Central memory CD8-positive, alpha-beta T cell (primary cell): ENCODE measurements at regions not wholly inside any gene's neighbourhood (a gene's known extent, or its start where the extent isn't known, plus 50 kb on each side); places are given as distances from the start of the nearest gene placed in this dataset.

ENCODE experiments used
- ATAC-seq: fragments of 150-1000 bp; cut with Tn5 transposase; replicated peaks from 2 replicates; pipeline ENCODE4 v1.10.0; 2022; ENCODE audit warnings: mild to moderate bottlenecking, moderate FRiP score, moderate number of reproducible peaks; ENCODE audit not compliant: poor library complexity, severe bottlenecking; ENCODE audit errors: extremely low read depth
- DNase-seq, 2 donors: peaks; one replicate each; pipeline ENCODE4 v3.0.0; 2021; ENCODE audit warnings: low spot score in 2 of 2
- H3K27ac Mint-ChIP-seq: one replicate; pipeline ENCODE4 v1.8.0; 2022; ENCODE audit warnings: low read depth, mild to moderate bottlenecking, moderate library complexity, mixed read lengths
- H3K27me3 Mint-ChIP-seq: one replicate; pipeline ENCODE4 v1.8.0; 2022; ENCODE audit warnings: mixed read lengths
- H3K36me3 Mint-ChIP-seq: one replicate; pipeline ENCODE4 v1.8.0; 2022; ENCODE audit warnings: mild to moderate bottlenecking, moderate library complexity, mixed read lengths; ENCODE audit not compliant: insufficient read depth
- H3K4me1 Mint-ChIP-seq: one replicate; pipeline ENCODE4 v1.8.0; 2022; ENCODE audit warnings: mixed read lengths
- H3K4me3 Mint-ChIP-seq: one replicate; pipeline ENCODE4 v1.8.0; 2022; ENCODE audit warnings: mild to moderate bottlenecking, moderate library complexity, mixed read lengths
- H3K9me3 Mint-ChIP-seq: one replicate; pipeline ENCODE4 v1.8.0; 2022; ENCODE audit warnings: mixed read lengths

DNA sequence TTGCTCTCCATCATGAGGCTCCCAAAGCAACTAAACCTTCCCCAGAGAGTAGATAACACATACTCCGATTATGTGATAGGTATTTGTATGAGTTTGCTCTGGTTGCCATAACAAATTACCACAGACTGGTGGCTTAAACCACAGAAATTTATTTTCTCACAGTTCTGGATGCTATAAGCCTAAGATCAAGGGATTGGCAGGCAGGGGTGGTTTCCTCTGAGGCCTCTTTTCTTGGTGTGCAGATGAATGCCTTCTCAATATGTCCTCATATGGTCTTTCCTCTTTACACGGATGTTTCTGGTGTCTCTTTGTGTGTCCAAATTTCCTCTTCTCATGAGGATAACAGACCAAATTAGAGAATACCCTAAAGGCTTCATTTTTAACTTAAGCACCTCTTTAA is 285.8 kb upstream of the GRIP1 start:
- peak overlapping the region; percentile 89 for H3K27ac Mint-ChIP-seq
- H3K36me3 Mint-ChIP-seq = peaks cover 4% of the 10 kb centered on the region
- peak; percentile 97 for ATAC-seq
- H3K4me1 Mint-ChIP-seq = peaks cover 12% of the 10 kb centered on the region
- H3K27me3 Mint-ChIP-seq = peaks cover 17% of the 10 kb centered on the region
- DNase-seq = peak in 1 of 2 donors; percentile 54
- H3K9me3 Mint-ChIP-seq = no peaks in the 10 kb centered on the region
- peak overlapping the region; percentile 39 for H3K4me3 Mint-ChIP-seq

DNA sequence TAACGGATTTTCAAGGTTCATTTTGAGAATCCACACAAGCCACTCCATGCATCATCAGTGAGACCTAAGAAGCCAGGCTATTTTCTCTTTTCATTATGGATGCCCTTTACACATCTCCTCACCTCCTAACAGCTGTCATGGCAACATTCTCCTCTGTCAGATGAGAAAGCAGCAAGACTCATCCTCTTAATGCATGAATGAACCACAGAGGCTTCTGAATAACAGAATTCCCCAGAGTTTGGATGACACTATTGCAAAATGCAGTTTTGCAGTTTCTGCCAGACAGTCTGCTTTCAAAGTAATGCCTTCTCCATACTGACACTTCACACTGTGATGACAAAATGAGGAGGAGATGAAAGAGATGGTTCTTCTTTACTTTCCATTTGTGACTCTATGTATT is 286.7 kb upstream of the GRIP1 start:
- H3K27ac Mint-ChIP-seq = no peak overlapping the region

GRCh38 chr12:66971816-66972215 is 292.9 kb upstream of the GRIP1 start:
- ATAC-seq = no peak
- Mint-ChIP-seq H3K36me3 (peaks cover 2% of the 10 kb centered on the region), H3K9me3 (no peaks in the 10 kb centered on the region), H3K4me3 (no peak overlapping the region), H3K4me1 (no peaks in the 10 kb centered on the region), H3K27me3 (peaks cover 69% of the 10 kb centered on the region), H3K27ac (no peak overlapping the region)
- no peak for DNase-seq

More for the DNA sequence above, 286.7 kb upstream of the GRIP1 start:
- peaks cover 23% of the 10 kb centered on the region for H3K27me3 Mint-ChIP-seq
- DNase-seq (no peak), ATAC-seq (no peak)
- H3K36me3 Mint-ChIP-seq = peaks cover 4% of the 10 kb centered on the region
- no peak overlapping the region for H3K4me3 Mint-ChIP-seq
- no peaks in the 10 kb centered on the region for H3K9me3 Mint-ChIP-seq
- H3K4me1 Mint-ChIP-seq = peaks cover 12% of the 10 kb centered on the region

DNA sequence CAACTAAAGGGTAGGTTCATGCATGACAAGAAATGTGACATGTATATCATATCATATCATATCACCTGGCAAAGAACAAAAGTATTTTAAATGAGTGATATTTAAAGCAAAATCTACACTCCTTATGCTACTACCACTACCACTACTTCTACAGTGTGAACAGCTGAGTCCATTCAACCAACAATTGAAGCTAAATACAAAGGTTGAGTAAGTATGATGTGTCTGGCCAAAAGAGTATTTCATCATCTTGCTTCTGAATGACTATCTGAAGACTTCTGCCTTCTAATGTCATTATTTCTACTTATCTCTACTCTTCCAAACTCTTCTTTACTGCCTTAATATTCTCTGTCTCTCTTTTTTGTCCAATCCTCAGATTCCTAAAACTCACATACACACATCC is 292.6 kb upstream of the CAND1 start:
- Mint-ChIP-seq H3K9me3 (no peaks in the 10 kb centered on the region), H3K27ac (no peak overlapping the region), H3K4me3 (no peak overlapping the region), H3K27me3 (peaks cover 68% of the 10 kb centered on the region), H3K36me3 (no peaks in the 10 kb centered on the region), H3K4me1 (no peaks in the 10 kb centered on the region)
- ATAC-seq = no peak
- no peak for DNase-seq

- Mint-ChIP-seq H3K27me3 (peaks cover 66% of the 10 kb centered on the region), H3K4me3 (no peak overlapping the region), H3K9me3 (no peaks in the 10 kb centered on the region), H3K4me1 (no peaks in the 10 kb centered on the region), H3K36me3 (no peaks in the 10 kb centered on the region), H3K27ac (no peak overlapping the region)
- ATAC-seq = no peak
- DNase-seq = no peak
Observed at GRCh38 chr12:66978802-66979201, 290.4 kb upstream of the CAND1 start.

DNA sequence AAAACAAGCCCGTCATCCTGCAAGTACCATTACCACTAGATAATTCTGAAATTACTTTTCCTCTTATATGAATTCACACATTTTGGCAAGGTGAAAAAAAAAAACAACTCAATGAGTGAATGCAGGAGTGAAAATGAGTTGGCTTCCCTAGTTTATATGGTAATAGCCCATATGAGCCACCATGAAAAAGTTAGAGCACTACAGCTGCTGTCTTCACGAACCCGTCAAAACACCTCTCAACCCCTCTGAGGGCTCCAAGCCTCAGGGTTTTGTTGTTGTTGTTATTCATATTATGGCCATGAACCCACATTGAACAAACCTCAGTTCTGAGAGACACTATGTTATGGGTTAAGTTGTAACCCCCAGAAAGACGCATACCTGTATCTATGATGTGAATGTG is 289.9 kb upstream of the CAND1 start:
- Mint-ChIP-seq H3K27me3 (peaks cover 62% of the 10 kb centered on the region), H3K36me3 (no peaks in the 10 kb centered on the region), H3K27ac (no peak overlapping the region), H3K4me1 (no peaks in the 10 kb centered on the region), H3K4me3 (no peak overlapping the region), H3K9me3 (no peaks in the 10 kb centered on the region)
- ATAC-seq = no peak
- DNase-seq = no peak

GRCh38 chr12:66984077-66984476 is 285.1 kb upstream of the CAND1 start:
- no peaks in the 10 kb centered on the region for H3K9me3 Mint-ChIP-seq
- ATAC-seq = no peak
- no peaks in the 10 kb centered on the region for H3K4me1 Mint-ChIP-seq
- H3K4me3 Mint-ChIP-seq = no peak overlapping the region
- peaks cover 44% of the 10 kb centered on the region for H3K27me3 Mint-ChIP-seq
- DNase-seq = no peak
- H3K36me3 Mint-ChIP-seq = no peaks in the 10 kb centered on the region
- no peak overlapping the region for H3K27ac Mint-ChIP-seq

GRCh38 chr12:66984962-66985361 is 284.2 kb upstream of the CAND1 start:
- Mint-ChIP-seq H3K4me3 (no peak overlapping the region), H3K36me3 (no peaks in the 10 kb centered on the region)
- ATAC-seq = no peak

GRCh38 chr12:66999141-66999540 is 270.0 kb upstream of the CAND1 start:
- Mint-ChIP-seq H3K27me3 (peaks cover 35% of the 10 kb centered on the region), H3K36me3 (no peaks in the 10 kb centered on the region), H3K9me3 (no peaks in the 10 kb centered on the region), H3K4me3 (no peak overlapping the region), H3K27ac (no peak overlapping the region), H3K4me1 (no peaks in the 10 kb centered on the region)
- ATAC-seq (no peak), DNase-seq (no peak)

More at GRCh38 chr12:66984962-66985361, 284.2 kb upstream of the CAND1 start:
- Mint-ChIP-seq H3K27ac (no peak overlapping the region), H3K4me1 (no peaks in the 10 kb centered on the region), H3K27me3 (peaks cover 44% of the 10 kb centered on the region), H3K9me3 (no peaks in the 10 kb centered on the region)
- no peak for DNase-seq

GRCh38 chr12:67001251-67001650 is 267.9 kb upstream of the CAND1 start:
- no peak for ATAC-seq
- DNase-seq = no peak
- H3K4me1 Mint-ChIP-seq = no peaks in the 10 kb centered on the region
- no peak overlapping the region for H3K4me3 Mint-ChIP-seq
- H3K9me3 Mint-ChIP-seq = no peaks in the 10 kb centered on the region
- no peak overlapping the region for H3K27ac Mint-ChIP-seq
- peaks cover 50% of the 10 kb centered on the region for H3K27me3 Mint-ChIP-seq
- H3K36me3 Mint-ChIP-seq = no peaks in the 10 kb centered on the region

DNA sequence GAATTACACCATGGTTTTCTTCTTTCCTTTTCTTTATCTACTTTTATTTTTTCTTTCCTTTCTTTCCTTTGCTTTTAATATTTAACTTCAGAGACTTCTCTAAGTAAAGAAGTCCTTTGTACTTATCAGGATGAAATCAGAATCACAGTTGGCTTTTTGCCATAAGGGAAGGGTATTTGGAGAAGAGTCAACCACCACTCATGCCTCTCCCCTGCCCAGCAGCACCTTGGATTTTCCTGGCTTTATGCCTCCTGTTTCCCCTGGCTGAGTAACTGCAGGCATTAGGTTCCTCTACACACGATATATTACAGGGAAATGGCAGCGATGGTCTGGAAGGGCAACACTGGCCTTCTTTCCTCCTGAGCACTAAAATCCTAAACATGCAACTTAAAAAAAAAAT is 266.4 kb upstream of the CAND1 start:
- Mint-ChIP-seq H3K4me1 (no peaks in the 10 kb centered on the region), H3K36me3 (no peaks in the 10 kb centered on the region), H3K27ac (no peak overlapping the region), H3K9me3 (no peaks in the 10 kb centered on the region), H3K4me3 (no peak overlapping the region), H3K27me3 (peaks cover 50% of the 10 kb centered on the region)
- no peak for ATAC-seq
- no peak for DNase-seq

GRCh38 chr12:67006610-67007009 is 262.5 kb upstream of the CAND1 start:
- Mint-ChIP-seq H3K9me3 (no peaks in the 10 kb centered on the region), H3K4me3 (no peak overlapping the region), H3K36me3 (no peaks in the 10 kb centered on the region), H3K27me3 (peaks cover 34% of the 10 kb centered on the region), H3K4me1 (no peaks in the 10 kb centered on the region), H3K27ac (no peak overlapping the region)
- ATAC-seq = no peak
- DNase-seq = no peak

DNA sequence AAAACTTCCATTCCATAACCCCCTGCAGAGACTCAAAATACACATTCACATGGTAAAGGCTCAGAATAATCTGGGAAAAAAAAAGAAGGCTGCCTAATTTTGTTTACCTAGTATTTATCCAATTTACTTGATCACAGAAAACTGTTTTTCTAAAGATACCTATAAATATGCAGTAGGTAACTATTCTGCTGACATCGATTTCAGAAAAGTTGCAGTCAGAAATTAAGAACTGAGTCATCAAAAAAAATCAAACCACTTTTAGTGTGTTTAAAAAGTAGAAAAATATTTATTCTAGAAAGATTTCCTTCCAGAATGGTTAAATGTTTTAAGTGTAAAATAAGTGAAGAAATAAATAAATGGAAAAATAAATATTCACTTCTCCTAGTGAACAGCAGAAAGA is 254.5 kb upstream of the CAND1 start:
- ATAC-seq = no peak
- H3K9me3 Mint-ChIP-seq = no peaks in the 10 kb centered on the region
- H3K4me1 Mint-ChIP-seq = no peaks in the 10 kb centered on the region
- no peak for DNase-seq
- no peak overlapping the region for H3K4me3 Mint-ChIP-seq
- no peak overlapping the region for H3K27ac Mint-ChIP-seq
- peaks cover 2% of the 10 kb centered on the region for H3K36me3 Mint-ChIP-seq
- peaks cover 38% of the 10 kb centered on the region for H3K27me3 Mint-ChIP-seq

DNA sequence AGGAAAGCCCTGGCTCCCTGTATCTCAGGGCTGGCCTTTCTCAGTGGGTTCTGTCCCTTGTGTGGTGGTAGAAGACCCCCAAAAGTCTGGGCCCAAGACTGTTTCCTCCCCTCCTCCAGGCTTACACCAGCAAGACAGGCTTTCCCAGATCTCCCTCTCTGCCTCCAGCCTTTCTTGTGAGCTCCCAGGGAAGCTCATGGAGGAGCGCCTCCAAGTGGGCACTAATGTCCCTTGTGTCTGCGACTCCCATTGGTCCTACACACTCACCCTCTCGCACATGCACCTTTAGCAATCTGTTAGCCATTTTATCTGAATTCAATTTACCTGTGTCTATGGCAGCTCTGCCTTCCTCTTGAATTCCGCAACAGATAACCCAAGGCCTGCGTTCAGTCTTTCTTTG is 251.1 kb upstream of the CAND1 start:
- ATAC-seq (no peak), DNase-seq (no peak)
- Mint-ChIP-seq H3K9me3 (no peaks in the 10 kb centered on the region), H3K4me3 (no peak overlapping the region), H3K36me3 (peaks cover 2% of the 10 kb centered on the region), H3K27ac (no peak overlapping the region), H3K27me3 (peaks cover 40% of the 10 kb centered on the region), H3K4me1 (no peaks in the 10 kb centered on the region)
